ENCODE measurements at regions not wholly inside any gene's neighbourhood (a gene's known extent, or its start where the extent isn't known, plus 50 kb on each side); places are given as distances from the start of the nearest gene placed in this dataset.

- TF ChIP-seq, protein P1, sequence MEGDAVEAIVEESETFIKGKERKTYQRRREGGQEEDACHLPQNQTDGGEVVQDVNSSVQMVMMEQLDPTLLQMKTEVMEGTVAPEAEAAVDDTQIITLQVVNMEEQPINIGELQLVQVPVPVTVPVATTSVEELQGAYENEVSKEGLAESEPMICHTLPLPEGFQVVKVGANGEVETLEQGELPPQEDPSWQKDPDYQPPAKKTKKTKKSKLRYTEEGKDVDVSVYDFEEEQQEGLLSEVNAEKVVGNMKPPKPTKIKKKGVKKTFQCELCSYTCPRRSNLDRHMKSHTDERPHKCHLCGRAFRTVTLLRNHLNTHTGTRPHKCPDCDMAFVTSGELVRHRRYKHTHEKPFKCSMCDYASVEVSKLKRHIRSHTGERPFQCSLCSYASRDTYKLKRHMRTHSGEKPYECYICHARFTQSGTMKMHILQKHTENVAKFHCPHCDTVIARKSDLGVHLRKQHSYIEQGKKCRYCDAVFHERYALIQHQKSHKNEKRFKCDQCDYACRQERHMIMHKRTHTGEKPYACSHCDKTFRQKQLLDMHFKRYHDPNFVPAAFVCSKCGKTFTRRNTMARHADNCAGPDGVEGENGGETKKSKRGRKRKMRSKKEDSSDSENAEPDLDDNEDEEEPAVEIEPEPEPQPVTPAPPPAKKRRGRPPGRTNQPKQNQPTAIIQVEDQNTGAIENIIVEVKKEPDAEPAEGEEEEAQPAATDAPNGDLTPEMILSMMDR (IDR thresholded peaks at IDR 0.05; ENCODE audit: poor library complexity, severe bottlenecking) = no peak
- TF ChIP-seq EP300 (conservative IDR thresholded peaks at IDR 0.05; ENCODE audit: poor library complexity, severe bottlenecking) (no peak), POLR2AphosphoS5 (IDR thresholded peaks at IDR 0.05) (no peak), TAF1 (IDR thresholded peaks at IDR 0.05; ENCODE audit: low read depth) (no peak), RAD21 (conservative IDR thresholded peaks at IDR 0.05) (no peak)
Measured at GRCh38 chr3:98966434-98966833, 64.9 kb upstream of the DCBLD2 start.

All from neural cell (in vitro differentiated cells).